PC-3 (cell line): ENCODE measurements at regions not wholly inside any gene's neighbourhood (a gene's known extent, or its start where the extent isn't known, plus 50 kb on each side); places are given as distances from the start of the nearest gene placed in this dataset.

Source experiments
- ATAC-seq: fragments of 200-7000 bp; cut with Tn5 transposase; 2 replicates; pipeline ENCODE4 v1.9.1; 2020; ENCODE audit warnings: mild to moderate bottlenecking, moderate library complexity
- BruUV-seq: library from RNA; stranded (reverse); fragments of 400-500 nt; replicated peaks from 2 replicates; lab custom pipeline; 2021; lab: Mats Ljungman, UMichigan
- CTCF ChIA-PET: fragments of 300-600 bp; sonication (Branson Sonifier 250); formaldehyde crosslinking; loops from one replicate; lab custom pipeline; 2022; ENCODE audit warnings: antibody characterized with exemption; lab: Charles Lee
- POLR2A ChIA-PET: fragments of 300-600 bp; sonication (Branson Sonifier 250); formaldehyde crosslinking; loops from one replicate; lab custom pipeline; 2022; ENCODE audit warnings: antibody characterized with exemption; ENCODE audit not compliant: unreplicated experiment; lab: Charles Lee
- DNase-seq: peaks from one replicate; pipeline ENCODE4 v3.0.0-alpha.2; 2015
- H2AFZ ChIP-seq: fragments of 300-600 bp; sonication (generic); 2 replicates; pipeline ENCODE4 v1.6.0; 2016; ENCODE audit warnings: antibody characterized with exemption, low read length
- H3F3A ChIP-seq: fragments of 300-600 bp; sonication (generic); one replicate; pipeline ENCODE4 v1.6.0; 2017; ENCODE audit warnings: antibody characterized with exemption, low read length, control low read depth, mild to moderate bottlenecking; ENCODE audit not compliant: unreplicated experiment
- H3K27ac ChIP-seq: fragments of 300-600 bp; sonication (generic); 2 replicates; pipeline ENCODE4 v1.5.1; 2016; ENCODE audit warnings: mild to moderate bottlenecking, low read length
- H3K27me3 ChIP-seq: fragments of 300-600 bp; sonication (generic); 2 replicates; pipeline ENCODE4 v1.6.1; 2016; ENCODE audit warnings: low read length, mixed read lengths
- H3K36me3 ChIP-seq: fragments of 300-600 bp; sonication (generic); 2 replicates; pipeline ENCODE4 v1.6.1; 2016; ENCODE audit warnings: low read depth, mixed run types, low read length, mixed read lengths
- H3K4me1 ChIP-seq: fragments of 300-600 bp; sonication (generic); 2 replicates; pipeline ENCODE4 v1.5.1; 2016; ENCODE audit warnings: low read length; ENCODE audit not compliant: insufficient read depth
- H3K4me2 ChIP-seq: fragments of 300-600 bp; sonication (generic); 2 replicates; pipeline ENCODE4 v1.6.0; 2016; ENCODE audit warnings: low read length
- H3K4me3 ChIP-seq: fragments of 300-600 bp; sonication (generic); 2 replicates; pipeline ENCODE4 v1.5.1; 2016; ENCODE audit warnings: mild to moderate bottlenecking, low read length, mixed read lengths
- H3K79me2 ChIP-seq: fragments of 300-600 bp; sonication (generic); 2 replicates; pipeline ENCODE4 v1.6.1; 2017; ENCODE audit warnings: low read length, mixed read lengths
- H3K9ac ChIP-seq: fragments of 300-600 bp; sonication (generic); 2 replicates; pipeline ENCODE4 v1.6.0; 2016; ENCODE audit warnings: mild to moderate bottlenecking, low read length
- H3K9me2 ChIP-seq: fragments of 300-600 bp; sonication (generic); replicated peaks from 2 replicates; pipeline ENCODE4 v1.6.1; 2016; ENCODE audit warnings: mixed run types, low read length, mixed read lengths
- H3K9me3 ChIP-seq: fragments of 300-600 bp; sonication (generic); 2 replicates; pipeline ENCODE4 v1.6.1; 2016; ENCODE audit warnings: low read length, mixed read lengths
- H4K20me1 ChIP-seq: fragments of 300-600 bp; sonication (generic); 2 replicates; pipeline ENCODE4 v1.6.1; 2016; ENCODE audit warnings: low read length, mixed read lengths
- CTCF ChIP-seq: fragments of 300-600 bp; sonication (generic); conservative IDR thresholded peaks from 2 replicates; pipeline ENCODE4 v1.5.1; 2017; ENCODE audit warnings: antibody characterized with exemption, low read depth, mild to moderate bottlenecking, low read length
- EZH2 ChIP-seq: fragments of 300-600 bp; sonication (generic); IDR thresholded peaks from one replicate; pipeline ENCODE4 v1.6.1; 2017; ENCODE audit warnings: antibody characterized with exemption, mild to moderate bottlenecking, low read length; ENCODE audit not compliant: unreplicated experiment
- EZH2phosphoT487 ChIP-seq: fragments of 300-600 bp; sonication (generic); IDR thresholded peaks from 2 replicates; pipeline ENCODE4 v1.6.1; 2018; ENCODE audit warnings: mild to moderate bottlenecking, antibody characterized with exemption, low read length, borderline replicate concordance
- intact Hi-C: fragments of 100-400 bp; cut with micrococcal nuclease; formaldehyde crosslinking; loops from 2 replicates; pipeline ENCODE4 v1.9.0; 2023

GRCh38 chr21:19864476-19864875 is 1133.7 kb upstream of the NCAM2 start:
- ATAC-seq (peak; percentile 54), DNase-seq (no peak)
- POLR2A ChIA-PET: no interaction called here
- H3K4me2 ChIP-seq: no peak overlapping the region
- intact Hi-C loops: no loop called here
- no peaks in the 10 kb centered on the region for H3K4me1 ChIP-seq
- no peaks in the 10 kb centered on the region for H4K20me1 ChIP-seq
- no peaks in the 10 kb centered on the region for H3K9me2 ChIP-seq
- CTCF ChIA-PET: no interaction called here
- no peak overlapping the region for H2AFZ ChIP-seq
- no peak overlapping the region for H3K9ac ChIP-seq
- BruUV-seq: no TSS peak
- H3K79me2 ChIP-seq: no peaks in the 10 kb centered on the region
- TF ChIP-seq EZH2phosphoT487 (no peak), EZH2 (no peak), CTCF (no peak)
- H3K9me3 ChIP-seq: no peaks in the 10 kb centered on the region
- H3K27ac ChIP-seq: no peak overlapping the region
- H3F3A ChIP-seq: no peaks in the 10 kb centered on the region
- H3K27me3 ChIP-seq: no peaks in the 10 kb centered on the region
- no peak overlapping the region for H3K4me3 ChIP-seq
- no peaks in the 10 kb centered on the region for H3K36me3 ChIP-seq

- ChIA-PET POLR2A (no interaction called here), CTCF (no interaction called here)
- Histone ChIP-seq H3K79me2 (no peaks in the 10 kb centered on the region), H4K20me1 (no peaks in the 10 kb centered on the region), H3K4me2 (no peak overlapping the region), H3F3A (no peaks in the 10 kb centered on the region), H3K27me3 (no peaks in the 10 kb centered on the region), H3K9me3 (no peaks in the 10 kb centered on the region), H3K36me3 (no peaks in the 10 kb centered on the region), H3K9me2 (no peaks in the 10 kb centered on the region), H2AFZ (no peak overlapping the region), H3K4me3 (no peak overlapping the region), H3K27ac (no peak overlapping the region), H3K4me1 (no peaks in the 10 kb centered on the region), H3K9ac (no peak overlapping the region)
- DNase-seq (no peak), ATAC-seq (no peak)
- BruUV-seq: no TSS peak
- no peak for TF ChIP-seq EZH2phosphoT487
- no peak for TF ChIP-seq EZH2
- intact Hi-C loops: no loop called here
These were observed 1127.5 kb upstream of the NCAM2 start for GRCh38 chr21:19870682-19871081.

GRCh38 chr21:19874521-19874920 is 1123.7 kb upstream of the NCAM2 start:
- BruUV-seq: no TSS peak
- no peak for DNase-seq

More at GRCh38 chr21:19874521-19874920, 1123.7 kb upstream of the NCAM2 start:
- POLR2A ChIA-PET: no interaction called here
- CTCF ChIA-PET: no interaction called here
- Histone ChIP-seq H3F3A (no peaks in the 10 kb centered on the region), H4K20me1 (no peaks in the 10 kb centered on the region), H3K79me2 (no peaks in the 10 kb centered on the region), H3K4me2 (no peak overlapping the region), H3K9me3 (0 out of 2 replicates have a peak, but pooled peaks cover 5% of the 10 kb centered on the region), H3K4me1 (no peaks in the 10 kb centered on the region), H3K27me3 (no peaks in the 10 kb centered on the region), H2AFZ (no peak overlapping the region), H3K4me3 (no peak overlapping the region), H3K36me3 (no peaks in the 10 kb centered on the region), H3K9ac (no peak overlapping the region), H3K27ac (no peak overlapping the region), H3K9me2 (no peaks in the 10 kb centered on the region)
- TF ChIP-seq CTCF (no peak), EZH2phosphoT487 (no peak), EZH2 (no peak)
- intact Hi-C loops: no loop called here
- ATAC-seq: no peak
